Ecto neural progenitor cell (in vitro differentiated cells): ENCODE measurements at regions not wholly inside any gene's neighbourhood (a gene's known extent, or its start where the extent isn't known, plus 50 kb on each side); places are given as distances from the start of the nearest gene placed in this dataset.
A peak's percentile ranks its signal among the peaks of the same experiment; 100 is the strongest.
"Not testable (repeated sequence)": the region's sequence is repeated elsewhere in the genome, so short reads cannot be mapped to it uniquely, and the experiment has no call there.

ENCODE experiments used
- DNase-seq: peaks from one replicate; pipeline ENCODE4 v3.0.0-alpha.2; 2018; ENCODE audit warnings: low spot score

- DNase-seq = no peak
Observed at GRCh38 chr6:141877275-141877983, 255.3 kb upstream of the GJE1 start.

GRCh38 chr6:141874930-141875602 is 257.7 kb upstream of the GJE1 start:
- no peak for DNase-seq

GRCh38 chr6:141869509-141869908 is 263.2 kb upstream of the GJE1 start:
- DNase-seq = not testable (repeated sequence)

- no peak for DNase-seq
Observed at GRCh38 chr6:141867767-141868166, 265.0 kb upstream of the GJE1 start.

GRCh38 chr6:141866731-141867497 is 265.8 kb upstream of the GJE1 start:
- DNase-seq = no peak

- no peak for DNase-seq
Observed at GRCh38 chr6:141851063-141851462, 281.7 kb upstream of the GJE1 start.

- no peak for DNase-seq
Observed at GRCh38 chr6:141848029-141848890, 284.5 kb upstream of the GJE1 start.

- no peak for DNase-seq
Observed at GRCh38 chr6:141846639-141847038, 286.1 kb upstream of the GJE1 start.

GRCh38 chr6:141843178-141843834 is 289.4 kb upstream of the GJE1 start:
- DNase-seq = no peak

GRCh38 chr6:141833001-141833655 is 299.6 kb upstream of the GJE1 start:
- no peak for DNase-seq

- DNase-seq = no peak
Observed at GRCh38 chr6:141830530-141830929, 302.2 kb upstream of the GJE1 start.

GRCh38 chr6:141829566-141830360 is 303.0 kb upstream of the GJE1 start:
- peak; percentile 70 for DNase-seq

GRCh38 chr6:141824350-141824749 is 308.4 kb upstream of the GJE1 start:
- DNase-seq = no peak

- DNase-seq = not testable (repeated sequence)
Observed at GRCh38 chr6:141815039-141815438, 317.7 kb upstream of the GJE1 start.

GRCh38 chr6:141809901-141810300 is 322.8 kb upstream of the GJE1 start:
- no peak for DNase-seq

- no peak for DNase-seq
Observed at GRCh38 chr6:141808662-141809061, 324.1 kb upstream of the GJE1 start.

- not testable (repeated sequence) for DNase-seq
Observed at GRCh38 chr6:141800973-141801372, 331.8 kb upstream of the GJE1 start.

GRCh38 chr6:141790921-141791320 is 341.8 kb upstream of the GJE1 start:
- no peak for DNase-seq

- DNase-seq = no peak
Observed at GRCh38 chr6:141788096-141788495, 344.6 kb upstream of the GJE1 start.

- DNase-seq = no peak
Observed at GRCh38 chr6:141783585-141783984, 349.1 kb upstream of the GJE1 start.
